ENCODE measurements at regions not wholly inside any gene's neighbourhood (a gene's known extent, or its start where the extent isn't known, plus 50 kb on each side); places are given as distances from the start of the nearest gene placed in this dataset.

DNA sequence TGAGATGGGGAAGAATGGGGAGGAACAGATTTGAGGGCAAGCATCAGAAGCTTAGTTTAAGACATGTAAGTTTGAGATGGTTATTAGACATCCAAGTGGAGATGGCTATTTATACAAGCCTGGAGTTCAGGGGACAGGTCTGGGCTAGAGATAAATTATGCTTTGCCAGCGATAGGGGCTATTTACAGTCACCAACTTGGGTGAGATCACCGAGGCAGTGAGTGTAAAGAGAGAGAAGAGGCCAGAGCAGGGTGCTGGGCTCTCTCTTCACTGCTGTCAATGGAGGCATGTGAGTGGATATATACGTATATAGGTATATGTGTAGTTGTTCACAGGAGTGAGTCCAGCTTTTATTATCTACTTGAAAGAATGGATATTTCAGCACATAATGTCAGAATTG lies 81.0 kb downstream of the QPCT start:
- DNase-seq: no peak
- Histone ChIP-seq H3K4me3 (ENCODE audit: low read depth in 1 of 3, low read length in 3 of 3) (no peak overlapping the region), H3K27me3 (ENCODE audit: control insufficient read depth in 3 of 3, insufficient read depth in 3 of 3, low read length in 3 of 3) (no peaks in the 10 kb centered on the region), H3K36me3 (ENCODE audit: control insufficient read depth in 3 of 3, insufficient read depth in 2 of 3, low read depth in 1 of 3, low read length in 3 of 3) (no peaks in the 10 kb centered on the region), H3K27ac (ENCODE audit: low read depth in 1 of 3, low read length in 2 of 3) (no peak overlapping the region), H3K4me1 (ENCODE audit: control insufficient read depth in 3 of 3, insufficient read depth in 2 of 3, low read depth in 1 of 3, low read length in 2 of 3) (no peaks in the 10 kb centered on the region), H3K9me3 (ENCODE audit: control insufficient read depth in 2 of 2, insufficient read depth in 1 of 2, low read depth in 1 of 2, low read length in 1 of 2) (no peaks in the 10 kb centered on the region)
- WGBS, 3 donors: 64 to 78% (median 67%) methylated on average over 3 of the region's 3 CpGs
- no peak for FAIRE-seq

DNA sequence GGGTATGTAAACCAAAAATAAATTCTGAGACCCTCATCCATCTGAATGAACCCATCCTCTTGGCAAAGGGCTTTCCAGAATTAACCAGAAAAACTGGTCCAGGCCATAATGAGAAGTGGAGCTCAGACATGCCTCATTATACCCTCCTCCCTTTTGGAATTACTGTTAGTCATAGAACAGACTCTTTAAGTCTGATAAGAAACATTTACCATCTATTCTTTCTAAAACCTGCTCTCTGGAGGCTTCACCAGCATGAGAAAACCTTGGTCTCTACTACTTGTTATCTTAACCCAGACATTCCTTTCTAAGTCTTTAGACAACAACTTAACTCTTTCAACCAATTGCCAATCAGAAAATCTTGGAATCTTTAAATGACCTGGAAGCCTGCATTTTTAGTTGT lies 82.8 kb downstream of the QPCT start:
- no peak for FAIRE-seq
- Histone ChIP-seq H3K27ac (ENCODE audit: low read depth in 1 of 3, low read length in 2 of 3) (no peak overlapping the region), H3K4me3 (ENCODE audit: low read depth in 1 of 3, low read length in 3 of 3) (no peak overlapping the region), H3K4me1 (ENCODE audit: control insufficient read depth in 3 of 3, insufficient read depth in 2 of 3, low read depth in 1 of 3, low read length in 2 of 3) (no peaks in the 10 kb centered on the region), H3K27me3 (ENCODE audit: control insufficient read depth in 3 of 3, insufficient read depth in 3 of 3, low read length in 3 of 3) (no peaks in the 10 kb centered on the region), H3K36me3 (ENCODE audit: control insufficient read depth in 3 of 3, insufficient read depth in 2 of 3, low read depth in 1 of 3, low read length in 3 of 3) (no peaks in the 10 kb centered on the region), H3K9me3 (ENCODE audit: control insufficient read depth in 2 of 2, insufficient read depth in 1 of 2, low read depth in 1 of 2, low read length in 1 of 2) (no peaks in the 10 kb centered on the region)
- DNase-seq: no peak

DNA sequence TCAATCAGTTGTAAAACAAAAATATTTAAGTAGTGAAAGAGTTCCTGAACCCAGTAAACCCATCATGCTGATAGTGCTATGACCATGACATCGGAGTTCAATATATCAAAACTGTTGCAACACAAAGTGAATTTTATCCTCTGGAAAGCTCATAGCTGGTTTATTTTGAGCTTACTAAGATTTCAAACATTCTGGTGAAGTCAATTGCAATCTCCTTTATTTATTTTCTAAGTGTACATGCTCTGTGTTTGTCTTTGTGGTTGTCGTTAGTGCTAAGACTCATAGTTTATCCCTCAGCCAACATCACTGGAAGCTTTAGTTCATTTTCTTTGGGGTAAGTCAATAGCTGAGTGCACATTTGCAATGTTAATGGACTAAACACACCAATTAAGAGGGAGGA lies 91.9 kb downstream of the QPCT start:
- Histone ChIP-seq H3K4me3 (ENCODE audit: low read depth in 1 of 3, low read length in 3 of 3) (no peak overlapping the region), H3K27ac (ENCODE audit: low read depth in 1 of 3, low read length in 2 of 3) (no peak overlapping the region), H3K27me3 (ENCODE audit: control insufficient read depth in 3 of 3, insufficient read depth in 3 of 3, low read length in 3 of 3) (peaks cover 0 to under 1% (median 0%) of the 10 kb centered on the region in 3 donors), H3K36me3 (ENCODE audit: control insufficient read depth in 3 of 3, insufficient read depth in 2 of 3, low read depth in 1 of 3, low read length in 3 of 3) (no peaks in the 10 kb centered on the region), H3K9me3 (ENCODE audit: control insufficient read depth in 2 of 2, insufficient read depth in 1 of 2, low read depth in 1 of 2, low read length in 1 of 2) (peaks cover 0 to 4% of the 10 kb centered on the region in 2 donors), H3K4me1 (ENCODE audit: control insufficient read depth in 3 of 3, insufficient read depth in 2 of 3, low read depth in 1 of 3, low read length in 2 of 3) (no peaks in the 10 kb centered on the region)
- WGBS, 3 donors: 51 to 75% (median 69%) methylated on average over 2 of the region's 2 CpGs
- DNase-seq (no peak), FAIRE-seq (no peak)

DNA sequence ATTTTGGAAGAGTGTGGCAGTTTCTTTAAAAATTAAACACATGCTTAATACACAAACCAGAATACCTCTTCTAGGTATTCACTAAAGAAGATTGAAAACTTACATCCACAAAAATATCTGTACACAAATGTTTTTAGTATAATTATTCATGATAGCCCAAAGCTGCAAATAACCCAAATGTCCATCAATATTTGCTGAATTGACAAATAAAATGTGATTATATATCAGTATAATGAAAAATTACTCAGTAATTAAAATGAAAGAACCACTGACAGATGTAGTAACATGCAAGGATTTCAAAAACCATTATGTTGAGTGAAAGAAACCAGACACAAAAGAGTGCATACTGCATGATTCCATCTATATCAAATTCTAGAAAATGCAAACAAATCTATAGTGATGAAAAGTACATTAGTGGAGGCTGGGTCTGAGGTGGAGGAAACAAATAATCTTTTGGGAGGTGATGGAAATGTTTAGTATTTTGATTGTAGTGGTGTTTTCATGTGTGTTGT lies 94.8 kb downstream of the QPCT start:
- H3K4me1 ChIP-seq (ENCODE audit: control insufficient read depth in 3 of 3, insufficient read depth in 2 of 3, low read depth in 1 of 3, low read length in 2 of 3): no peaks in the 10 kb centered on the region
- H3K27ac ChIP-seq (ENCODE audit: low read depth in 1 of 3, low read length in 2 of 3): no peak overlapping the region
- no peak overlapping the region for H3K4me3 ChIP-seq (ENCODE audit: low read depth in 1 of 3, low read length in 3 of 3)
- H3K27me3 ChIP-seq (ENCODE audit: control insufficient read depth in 3 of 3, insufficient read depth in 3 of 3, low read length in 3 of 3): peaks cover 0 to 2% (median 0%) of the 10 kb centered on the region in 3 donors
- DNase-seq (no peak), FAIRE-seq (no peak)
- peaks cover 0 to 7% of the 10 kb centered on the region in 2 donors for H3K9me3 ChIP-seq (ENCODE audit: control insufficient read depth in 2 of 2, insufficient read depth in 1 of 2, low read depth in 1 of 2, low read length in 1 of 2)
- no peaks in the 10 kb centered on the region for H3K36me3 ChIP-seq (ENCODE audit: control insufficient read depth in 3 of 3, insufficient read depth in 2 of 3, low read depth in 1 of 3, low read length in 3 of 3)

DNA sequence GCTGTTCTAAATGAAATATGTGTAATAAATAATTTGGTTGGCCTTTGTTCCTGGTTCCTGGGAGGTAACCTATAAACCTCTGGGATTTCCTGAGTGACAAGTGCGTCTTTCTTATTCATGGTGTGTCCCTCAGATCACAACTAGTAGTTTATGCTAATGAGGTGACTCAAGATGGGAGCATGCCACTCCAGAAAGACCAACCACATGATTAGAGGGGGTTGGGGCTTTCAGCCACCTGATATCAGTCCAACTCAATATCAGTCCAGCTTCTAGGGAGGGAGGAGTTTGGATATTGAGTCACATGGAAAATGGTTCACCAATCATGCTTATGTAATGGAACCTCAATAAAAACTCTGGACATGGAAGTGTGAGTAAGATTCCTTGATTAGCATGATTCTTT lies 96.6 kb downstream of the QPCT start:
- Histone ChIP-seq H3K9me3 (ENCODE audit: control insufficient read depth in 2 of 2, insufficient read depth in 1 of 2, low read depth in 1 of 2, low read length in 1 of 2) (peaks cover 0 to 7% of the 10 kb centered on the region in 2 donors), H3K4me1 (ENCODE audit: control insufficient read depth in 3 of 3, insufficient read depth in 2 of 3, low read depth in 1 of 3, low read length in 2 of 3) (no peaks in the 10 kb centered on the region), H3K27me3 (ENCODE audit: control insufficient read depth in 3 of 3, insufficient read depth in 3 of 3, low read length in 3 of 3) (peaks cover 0 to 3% (median 2%) of the 10 kb centered on the region in 3 donors), H3K36me3 (ENCODE audit: control insufficient read depth in 3 of 3, insufficient read depth in 2 of 3, low read depth in 1 of 3, low read length in 3 of 3) (no peaks in the 10 kb centered on the region), H3K4me3 (ENCODE audit: low read depth in 1 of 3, low read length in 3 of 3) (no peak overlapping the region), H3K27ac (ENCODE audit: low read depth in 1 of 3, low read length in 2 of 3) (no peak overlapping the region)
- 84 to 92% (median 89%) methylated on average over 1 of the region's 1 CpG for WGBS, 3 donors
- FAIRE-seq (no peak), DNase-seq (no peak)

DNA sequence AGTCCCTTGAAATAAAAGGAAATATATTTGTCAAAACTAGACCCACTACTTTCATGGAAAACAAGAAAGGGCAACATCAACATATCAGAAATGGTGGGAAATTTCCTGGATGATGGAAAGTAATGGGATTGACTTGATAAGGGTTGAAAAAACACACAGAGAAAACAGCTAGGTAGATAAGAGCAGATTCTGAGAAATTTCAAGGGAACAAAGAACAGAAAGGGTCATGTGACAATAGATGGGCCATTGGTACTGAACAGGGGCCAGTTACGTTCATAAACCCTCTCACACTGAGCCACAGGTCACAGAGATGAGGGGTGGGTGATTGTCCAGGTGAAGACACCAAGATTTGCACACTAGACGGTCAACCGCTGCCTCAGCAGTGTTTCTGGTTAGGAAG lies 98.7 kb downstream of the QPCT start:
- H3K4me3 ChIP-seq (ENCODE audit: low read depth in 1 of 3, low read length in 3 of 3): no peak overlapping the region
- DNase-seq (no peak), FAIRE-seq (no peak)
- no peaks in the 10 kb centered on the region for H3K36me3 ChIP-seq (ENCODE audit: control insufficient read depth in 3 of 3, insufficient read depth in 2 of 3, low read depth in 1 of 3, low read length in 3 of 3)
- peaks cover 0 to 7% of the 10 kb centered on the region in 2 donors for H3K9me3 ChIP-seq (ENCODE audit: control insufficient read depth in 2 of 2, insufficient read depth in 1 of 2, low read depth in 1 of 2, low read length in 1 of 2)
- H3K27me3 ChIP-seq (ENCODE audit: control insufficient read depth in 3 of 3, insufficient read depth in 3 of 3, low read length in 3 of 3): peaks cover 0 to 3% (median 2%) of the 10 kb centered on the region in 3 donors
- no peak overlapping the region for H3K27ac ChIP-seq (ENCODE audit: low read depth in 1 of 3, low read length in 2 of 3)
- 76 to 89% (median 78%) methylated on average over 3 of the region's 3 CpGs for WGBS, 3 donors
- no peaks in the 10 kb centered on the region for H3K4me1 ChIP-seq (ENCODE audit: control insufficient read depth in 3 of 3, insufficient read depth in 2 of 3, low read depth in 1 of 3, low read length in 2 of 3)

DNA sequence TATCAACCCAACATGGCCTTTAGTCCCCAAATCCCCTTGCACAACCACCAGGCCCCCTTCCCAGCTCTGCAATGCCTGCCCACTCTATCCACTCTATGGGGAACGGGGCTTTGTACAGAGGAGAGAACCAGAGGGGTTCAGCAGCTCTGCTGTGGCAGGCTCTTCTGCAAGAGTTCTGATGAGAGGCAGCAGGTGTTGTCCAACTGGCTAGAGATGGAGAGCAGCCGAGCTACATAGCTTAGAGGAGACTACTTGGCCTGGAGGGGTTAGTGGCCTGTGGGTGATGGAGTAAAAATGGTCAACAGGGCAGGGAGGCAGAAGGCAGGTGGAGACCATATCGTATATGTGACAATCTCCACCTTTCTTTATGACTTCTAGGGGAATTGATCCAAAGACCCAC lies 103.0 kb downstream of the QPCT start:
- Histone ChIP-seq H3K27ac (ENCODE audit: low read depth in 1 of 3, low read length in 2 of 3) (no peak overlapping the region), H3K27me3 (ENCODE audit: control insufficient read depth in 3 of 3, insufficient read depth in 3 of 3, low read length in 3 of 3) (peaks cover 0 to 3% (median 0%) of the 10 kb centered on the region in 3 donors), H3K4me1 (ENCODE audit: control insufficient read depth in 3 of 3, insufficient read depth in 2 of 3, low read depth in 1 of 3, low read length in 2 of 3) (no peaks in the 10 kb centered on the region), H3K36me3 (ENCODE audit: control insufficient read depth in 3 of 3, insufficient read depth in 2 of 3, low read depth in 1 of 3, low read length in 3 of 3) (no peaks in the 10 kb centered on the region), H3K9me3 (ENCODE audit: control insufficient read depth in 2 of 2, insufficient read depth in 1 of 2, low read depth in 1 of 2, low read length in 1 of 2) (no peaks in the 10 kb centered on the region), H3K4me3 (ENCODE audit: low read depth in 1 of 3, low read length in 3 of 3) (no peak overlapping the region)
- 58 to 83% (median 75%) methylated on average over 3 of the region's 3 CpGs for WGBS, 3 donors
- no peak for DNase-seq
- no peak for FAIRE-seq

DNA sequence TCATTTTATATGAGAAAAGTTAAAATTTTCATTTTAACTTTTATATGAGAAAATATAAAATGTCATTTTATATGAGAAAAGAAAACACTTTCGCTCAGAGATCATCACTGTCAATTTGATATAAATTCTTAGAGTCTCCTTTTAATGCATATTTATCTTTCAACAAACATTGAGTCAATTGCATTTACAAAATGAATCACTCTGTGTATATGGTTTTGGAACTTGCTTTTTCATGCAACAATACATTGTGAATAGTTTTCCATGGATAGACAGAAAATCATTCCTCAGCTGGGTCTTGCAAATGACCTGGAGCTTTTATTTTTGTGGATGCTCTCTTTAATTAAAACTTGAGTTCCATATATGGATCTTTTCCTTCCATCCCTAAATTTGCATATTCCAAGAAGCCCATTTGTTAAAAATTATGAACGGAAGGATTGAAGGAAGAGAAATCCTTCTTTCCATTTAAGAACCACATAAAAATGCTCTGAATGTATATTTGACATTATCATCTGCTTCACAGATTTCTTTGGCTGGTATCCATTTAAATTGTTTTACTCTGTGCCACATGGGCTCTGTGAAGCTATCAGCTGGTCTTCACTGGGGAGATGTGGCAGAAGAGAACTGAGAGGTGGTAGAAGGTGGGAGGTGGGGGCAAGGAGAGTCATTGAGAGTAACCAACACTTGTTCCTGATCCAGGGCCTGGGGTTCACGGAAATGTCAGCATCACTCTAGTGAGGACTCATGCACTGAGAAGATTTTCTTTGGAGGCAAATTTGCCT lies 104.1 kb downstream of the QPCT start:
- peaks cover 0 to 3% (median 0%) of the 10 kb centered on the region in 3 donors for H3K27me3 ChIP-seq (ENCODE audit: control insufficient read depth in 3 of 3, insufficient read depth in 3 of 3, low read length in 3 of 3)
- FAIRE-seq (no peak), DNase-seq (no peak)
- H3K27ac ChIP-seq (ENCODE audit: low read depth in 1 of 3, low read length in 2 of 3): no peak overlapping the region
- 84 to 88% (median 86%) methylated on average over 3 of the region's 3 CpGs for WGBS, 3 donors
- no peaks in the 10 kb centered on the region for H3K9me3 ChIP-seq (ENCODE audit: control insufficient read depth in 2 of 2, insufficient read depth in 1 of 2, low read depth in 1 of 2, low read length in 1 of 2)
- H3K4me1 ChIP-seq (ENCODE audit: control insufficient read depth in 3 of 3, insufficient read depth in 2 of 3, low read depth in 1 of 3, low read length in 2 of 3): no peaks in the 10 kb centered on the region
- H3K4me3 ChIP-seq (ENCODE audit: low read depth in 1 of 3, low read length in 3 of 3): no peak overlapping the region
- H3K36me3 ChIP-seq (ENCODE audit: control insufficient read depth in 3 of 3, insufficient read depth in 2 of 3, low read depth in 1 of 3, low read length in 3 of 3): no peaks in the 10 kb centered on the region
